ENCODE measurements at regions not wholly inside any gene's neighbourhood (a gene's known extent, or its start where the extent isn't known, plus 50 kb on each side); places are given as distances from the start of the nearest gene placed in this dataset.

GRCh38 chr10:9911488-9911887, 1106.2 kb upstream of the CELF2 start:
- TF ChIP-seq POLR2A (IDR thresholded peaks at IDR 0.05) (no peak), EP300 (IDR thresholded peaks at IDR 0.05) (no peak), CTCF (IDR thresholded peaks at IDR 0.05) (no peak)
- intact Hi-C loops (cut with DNase I), result no loop called here
- H3K4me3 ChIP-seq, result no peak overlapping the region
- no peaks in the 10 kb centered on the region for H3K9me3 ChIP-seq
- H3K27me3 ChIP-seq, result no peaks in the 10 kb centered on the region
- no peak for DNase-seq
- WGBS, 3 donors, result 80 to 85% (median 83%) methylated on average over 7 of the region's 7 CpGs
- no peaks in the 10 kb centered on the region for H3K4me1 ChIP-seq (ENCODE audit: insufficient read depth)
- no peak overlapping the region for H3K27ac ChIP-seq
- H3K36me3 ChIP-seq, result no peaks in the 10 kb centered on the region

- Histone ChIP-seq H3K4me3 (no peak overlapping the region), H3K27ac (no peak overlapping the region), H3K4me1 (ENCODE audit: insufficient read depth) (no peaks in the 10 kb centered on the region), H3K9me3 (no peaks in the 10 kb centered on the region), H3K36me3 (no peaks in the 10 kb centered on the region), H3K27me3 (no peaks in the 10 kb centered on the region)
- no peak for TF ChIP-seq CTCF (IDR thresholded peaks at IDR 0.05)
- no peak for TF ChIP-seq EP300 (IDR thresholded peaks at IDR 0.05)
- TF ChIP-seq POLR2A (IDR thresholded peaks at IDR 0.05), result no peak
- 56 to 73% (median 73%) methylated on average over 5 of the region's 5 CpGs for WGBS, 3 donors
- DNase-seq, result no peak
- intact Hi-C loops (cut with DNase I), result no loop called here
These were observed 1103.7 kb upstream of the CELF2 start for GRCh38 chr10:9913876-9914514.

GRCh38 chr10:9921544-9921943, 1096.1 kb upstream of the CELF2 start:
- Histone ChIP-seq H3K27ac (no peak overlapping the region), H3K4me3 (no peak overlapping the region), H3K27me3 (no peaks in the 10 kb centered on the region), H3K4me1 (ENCODE audit: insufficient read depth) (no peaks in the 10 kb centered on the region), H3K36me3 (no peaks in the 10 kb centered on the region), H3K9me3 (no peaks in the 10 kb centered on the region)
- 32 to 47% (median 35%) methylated on average over 4 of the region's 4 CpGs for WGBS, 3 donors
- intact Hi-C loops (cut with DNase I), result no loop called here
- TF ChIP-seq EP300 (IDR thresholded peaks at IDR 0.05) (no peak), CTCF (IDR thresholded peaks at IDR 0.05) (no peak), POLR2A (IDR thresholded peaks at IDR 0.05) (no peak)
- DNase-seq, result no peak

- Histone ChIP-seq H3K9me3 (no peaks in the 10 kb centered on the region), H3K27ac (no peak overlapping the region), H3K4me1 (ENCODE audit: insufficient read depth) (no peaks in the 10 kb centered on the region), H3K4me3 (no peak overlapping the region), H3K36me3 (no peaks in the 10 kb centered on the region), H3K27me3 (no peaks in the 10 kb centered on the region)
- no peak for TF ChIP-seq EP300 (IDR thresholded peaks at IDR 0.05)
- no peak for TF ChIP-seq CTCF (IDR thresholded peaks at IDR 0.05)
- no peak for TF ChIP-seq POLR2A (IDR thresholded peaks at IDR 0.05)
- intact Hi-C loops (cut with DNase I), result no loop called here
- WGBS, 3 donors, result 85 to 87% (median 87%) methylated on average over 10 of the region's 10 CpGs
- DNase-seq, result no peak
These were observed 1095.4 kb upstream of the CELF2 start for GRCh38 chr10:9922126-9922870.
